H1 (cell line): ENCODE measurements at regions not wholly inside any gene's neighbourhood (a gene's known extent, or its start where the extent isn't known, plus 50 kb on each side); places are given as distances from the start of the nearest gene placed in this dataset.

Source experiments
- CREB1 ChIP-seq: IDR thresholded peaks from 2 replicates; pipeline ENCODE4 v1.6.1; 2012; ENCODE audit warnings: inconsistent platforms
- CTCF ChIP-seq, 3 experiments: IDR thresholded peaks; 1 replicate in 2 of 3; 2 replicates in 1 of 3; pipeline versions ENCODE4 v1.5.1 to v1.6.1; 2011; ENCODE audit warnings: low read length in 3 of 3, mild to moderate bottlenecking in 3 of 3, inconsistent platforms in 2 of 3, low read depth in 1 of 3, moderate library complexity in 1 of 3; ENCODE audit not compliant: insufficient read depth in 1 of 3; ENCODE audit errors: control extremely low read depth in 1 of 3
- EZH2 ChIP-seq: fragments of 200-600 bp; sonication (generic); IDR thresholded peaks from 2 replicates; pipeline ENCODE4 v1.7.1; 2012; ENCODE audit warnings: low read depth, mild to moderate bottlenecking, moderate library complexity, low read length, inconsistent platforms; ENCODE audit not compliant: severe bottlenecking
- NANOG ChIP-seq: IDR thresholded peaks from 2 replicates; pipeline ENCODE4 v1.6.1; 2011; ENCODE audit warnings: low read length, low read depth, mild to moderate bottlenecking, inconsistent platforms; ENCODE audit not compliant: insufficient read depth, poor library complexity, severe bottlenecking
- SP2 ChIP-seq: IDR thresholded peaks from 2 replicates; pipeline ENCODE4 v1.6.1; 2012; ENCODE audit warnings: mild to moderate bottlenecking, low read length, inconsistent platforms
- TCF12 ChIP-seq: IDR thresholded peaks from 2 replicates; pipeline ENCODE4 v1.6.1; 2011; ENCODE audit warnings: low read depth, mild to moderate bottlenecking, low read length
- YY1 ChIP-seq: IDR thresholded peaks from 2 replicates; pipeline ENCODE4 v1.6.1; 2011; ENCODE audit warnings: low read depth, mild to moderate bottlenecking, low read length

- TF ChIP-seq CTCF (IDR thresholded peaks at IDR 0.05; ENCODE audit: control extremely low read depth in 1 of 3, insufficient read depth in 1 of 3, low read depth in 1 of 3, low read length in 3 of 3): no peak
- TF ChIP-seq YY1: no peak
- TF ChIP-seq NANOG: no peak
- TF ChIP-seq EZH2: no peak
- TF ChIP-seq SP2: no peak
- no peak for TF ChIP-seq CREB1
- no peak for TF ChIP-seq TCF12
Observed at GRCh38 chr9:120014796-120015195, 565.2 kb downstream of the CDK5RAP2 start.
